HG03521 (cell line): ENCODE measurements at regions not wholly inside any gene's neighbourhood (a gene's known extent, or its start where the extent isn't known, plus 50 kb on each side); places are given as distances from the start of the nearest gene placed in this dataset.
A peak's percentile ranks its signal among the peaks of the same experiment; 100 is the strongest.

Source experiments
- ATAC-seq: cut with Tn5 transposase; IDR thresholded peaks from one replicate; pipeline ENCODE4 v1.9.1; 2021; ENCODE audit warnings: mild to moderate bottlenecking, moderate library complexity; ENCODE audit not compliant: unreplicated experiment

DNA sequence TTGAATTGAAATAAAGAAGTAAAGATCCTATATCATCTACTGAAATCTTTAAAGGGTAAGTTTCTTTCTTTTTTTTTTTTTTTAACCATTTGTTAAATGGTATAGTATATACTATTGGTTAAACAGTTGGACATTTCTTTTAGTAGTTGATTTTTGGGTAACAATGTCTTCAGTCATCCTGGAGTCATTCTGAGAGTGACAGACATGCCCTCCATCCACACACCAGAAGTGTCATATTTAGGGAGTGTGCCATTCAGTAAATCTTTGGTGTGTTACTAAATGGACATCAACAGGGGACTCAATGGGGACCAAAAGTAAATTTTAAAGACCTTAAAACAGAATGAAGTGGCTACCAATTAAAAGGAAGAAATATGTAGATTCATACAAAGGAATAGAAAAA, 50.8 kb upstream of the SLC39A10 start:
- ATAC-seq: no peak

DNA sequence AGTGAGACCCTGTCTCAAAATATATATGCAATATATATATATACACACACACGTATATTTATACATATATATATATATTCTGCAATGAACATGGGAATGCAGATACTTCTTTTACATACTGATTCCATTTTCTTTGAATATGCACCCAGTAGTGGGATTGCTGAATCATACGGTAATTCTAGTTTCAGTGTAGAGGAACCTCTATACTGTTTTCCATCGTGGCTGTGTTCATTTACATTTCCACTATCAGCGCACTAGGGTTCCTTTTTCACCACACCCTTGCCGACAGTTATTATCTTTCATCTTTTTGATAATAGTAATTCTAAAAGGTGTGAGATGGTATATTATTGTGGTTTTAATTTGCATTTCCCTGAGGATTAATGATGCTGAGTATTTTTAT, 52.3 kb upstream of the SLC39A10 start:
- ATAC-seq: no peak

DNA sequence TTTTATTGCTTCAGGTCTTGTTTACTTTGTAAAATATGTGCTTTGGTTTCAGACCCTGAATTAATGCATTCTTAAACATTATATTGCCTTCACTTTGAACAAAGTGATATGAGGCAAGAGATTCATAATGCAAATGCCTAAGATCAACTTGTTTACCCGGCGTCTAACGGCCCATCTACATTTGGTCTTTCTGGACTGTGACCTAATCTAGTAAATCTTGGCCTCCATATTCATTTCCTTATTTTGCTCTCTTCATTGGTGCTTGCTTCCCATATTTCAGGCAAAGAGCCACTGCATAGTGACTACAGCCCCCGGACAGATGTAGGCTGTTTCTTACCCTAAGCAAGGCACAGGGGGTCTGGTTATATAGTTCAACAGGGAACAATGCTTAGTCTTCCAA, 53.0 kb upstream of the SLC39A10 start:
- no peak for ATAC-seq

GRCh38 chr2:195603408-195603807, 53.6 kb upstream of the SLC39A10 start:
- ATAC-seq: no peak

DNA sequence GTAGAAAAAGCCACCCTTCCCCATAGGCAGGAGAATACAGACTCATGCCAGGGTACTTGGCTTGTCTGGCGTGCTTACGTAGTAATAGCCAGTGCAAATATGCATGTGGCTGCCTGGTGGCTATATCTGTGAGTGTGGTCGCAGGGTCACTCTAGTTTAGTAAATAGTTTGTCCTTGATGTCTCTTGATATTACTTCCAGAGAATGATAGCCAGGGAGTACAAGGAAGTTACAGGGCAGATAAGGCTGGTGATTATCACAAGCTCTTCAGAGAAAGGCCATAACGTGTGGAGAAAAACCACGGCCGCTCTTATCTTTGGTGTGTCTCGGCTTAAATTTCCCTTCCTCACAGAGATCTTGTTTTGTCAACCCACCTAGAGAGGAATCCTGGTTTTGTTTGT, 54.3 kb upstream of the SLC39A10 start:
- ATAC-seq: no peak

DNA sequence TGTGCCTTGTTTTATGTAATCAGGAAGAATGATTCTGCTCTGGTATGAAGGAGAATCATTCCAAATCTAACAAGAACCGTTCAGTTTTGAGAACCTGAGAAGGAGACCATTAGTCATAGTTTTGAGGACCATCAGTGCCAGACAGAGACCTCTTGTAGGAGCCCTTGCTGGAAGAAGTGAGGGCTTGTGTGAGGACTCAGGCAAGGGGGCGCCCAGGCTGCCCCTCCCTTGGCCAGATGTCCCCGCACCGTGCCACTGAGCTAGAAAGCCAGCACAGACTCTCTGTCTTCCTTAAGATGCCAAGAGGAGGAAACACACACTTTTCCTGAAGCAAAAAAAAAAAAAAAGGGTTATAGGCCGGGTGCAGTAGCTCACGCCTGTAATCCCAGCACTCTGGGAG, 55.7 kb upstream of the SLC39A10 start:
- no peak for ATAC-seq

GRCh38 chr2:195600778-195601177, 56.2 kb upstream of the SLC39A10 start:
- no peak for ATAC-seq

DNA sequence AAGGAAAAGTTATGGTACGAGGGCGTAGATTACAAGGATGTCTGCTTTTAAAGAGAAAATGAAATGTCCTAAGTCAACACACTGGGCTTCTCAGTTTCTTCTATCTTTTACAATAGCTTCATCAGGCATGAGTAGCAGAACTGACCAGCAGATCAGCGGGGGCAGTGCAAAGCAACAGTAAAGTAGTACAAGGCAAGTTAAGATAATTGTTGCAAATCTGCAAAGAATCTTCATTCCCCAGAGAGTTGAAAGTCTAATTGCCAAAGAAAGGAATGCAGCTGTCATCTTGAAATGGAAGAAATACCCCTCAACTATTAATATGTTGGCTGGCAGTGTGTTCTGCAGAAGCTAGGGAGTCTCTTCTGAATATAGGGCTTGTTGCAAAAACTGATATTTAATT, 60.2 kb upstream of the SLC39A10 start:
- no peak for ATAC-seq

DNA sequence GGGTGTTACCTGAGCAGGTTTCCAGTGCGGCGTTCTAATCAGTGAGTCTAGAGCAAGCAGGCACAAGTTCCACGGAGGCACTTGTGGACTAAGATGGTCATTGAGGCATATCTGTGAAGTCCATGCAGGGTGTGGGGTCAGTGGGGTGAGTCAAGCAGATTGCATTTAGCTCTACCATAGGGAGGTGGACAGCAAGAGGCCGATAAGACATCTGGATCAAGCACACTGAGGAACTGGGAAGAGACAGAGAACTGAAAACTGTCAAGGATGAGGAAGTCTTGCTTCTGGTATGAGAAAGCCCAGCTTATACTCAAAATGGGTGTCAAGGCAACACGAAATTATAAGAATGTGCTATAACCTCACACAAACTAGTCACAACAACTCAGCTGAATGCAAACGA, 61.2 kb upstream of the SLC39A10 start:
- no peak for ATAC-seq

DNA sequence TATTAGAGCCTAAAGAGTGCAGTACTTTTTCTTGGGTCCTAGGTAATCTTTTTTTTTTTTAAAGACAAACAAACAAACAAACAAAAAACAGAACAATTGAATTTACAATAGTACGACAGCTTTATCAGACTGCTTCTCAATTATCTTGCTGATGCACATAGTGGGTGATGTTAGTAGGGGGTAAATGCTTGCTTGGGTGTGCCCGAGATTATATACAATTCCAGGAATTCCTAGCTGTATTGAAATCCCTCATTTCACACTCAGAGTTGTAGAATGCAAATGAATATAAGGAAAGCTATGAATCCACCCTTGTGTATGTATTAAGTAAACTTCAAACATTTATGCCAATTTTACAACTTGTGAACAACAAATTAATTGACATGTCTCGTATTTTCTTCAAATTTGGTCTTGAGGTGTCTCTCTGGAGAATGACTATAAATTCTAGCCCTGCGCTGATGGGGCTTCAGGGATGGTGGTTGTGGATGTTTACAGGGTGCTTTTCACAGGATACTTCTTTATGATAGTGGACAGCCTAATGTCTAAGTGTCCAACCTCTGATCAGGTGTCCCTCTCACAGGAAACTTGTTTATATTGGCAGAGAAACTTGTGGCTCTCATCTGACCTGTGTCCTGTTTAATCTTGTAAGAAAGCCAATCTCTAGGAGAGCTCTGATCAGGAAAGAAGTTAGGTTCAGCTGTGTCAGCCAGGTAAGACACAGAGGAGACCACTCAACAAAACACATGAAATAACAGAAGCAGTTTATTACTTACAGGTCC, 61.9 kb upstream of the SLC39A10 start:
- ATAC-seq: no peak

- no peak for ATAC-seq
Observed at GRCh38 chr2:195594248-195594647, 62.8 kb upstream of the SLC39A10 start.

DNA sequence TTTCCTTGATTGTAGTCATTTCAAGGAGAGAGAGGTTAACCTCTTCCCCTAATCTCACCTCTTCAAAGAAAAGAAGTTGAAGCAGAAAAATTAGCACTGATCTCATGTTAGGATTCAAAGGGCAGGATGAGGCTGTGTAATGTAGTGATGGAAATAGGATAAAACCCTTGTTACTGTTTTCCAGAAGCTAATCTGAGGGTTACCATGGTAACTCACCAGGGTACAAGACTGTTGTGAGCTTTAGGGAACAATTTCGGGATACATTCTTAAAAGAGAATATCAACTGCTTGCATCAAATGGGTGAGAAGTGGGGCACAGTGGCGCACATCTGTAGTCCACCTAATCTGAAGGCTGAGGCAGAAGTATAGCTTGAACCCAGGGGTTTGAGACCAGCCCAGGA, 64.9 kb upstream of the SLC39A10 start:
- ATAC-seq: no peak

DNA sequence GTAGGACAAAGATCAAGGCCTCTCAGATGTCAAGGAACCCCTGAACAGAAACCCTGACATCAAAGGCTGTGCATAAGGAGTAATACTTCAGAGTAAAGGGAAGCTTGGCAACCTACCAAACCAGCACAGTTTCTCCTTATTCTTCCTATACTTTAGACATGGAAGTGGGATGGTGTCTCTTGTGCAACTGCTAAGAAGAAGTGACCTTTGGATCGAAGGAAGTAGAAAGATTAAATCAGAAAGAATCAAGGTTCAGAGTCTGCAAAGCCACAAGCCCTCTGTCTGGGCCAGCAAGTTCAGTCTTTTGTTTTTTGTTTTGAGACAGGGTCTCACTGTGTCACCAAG, 66.2 kb upstream of the SLC39A10 start:
- no peak for ATAC-seq

DNA sequence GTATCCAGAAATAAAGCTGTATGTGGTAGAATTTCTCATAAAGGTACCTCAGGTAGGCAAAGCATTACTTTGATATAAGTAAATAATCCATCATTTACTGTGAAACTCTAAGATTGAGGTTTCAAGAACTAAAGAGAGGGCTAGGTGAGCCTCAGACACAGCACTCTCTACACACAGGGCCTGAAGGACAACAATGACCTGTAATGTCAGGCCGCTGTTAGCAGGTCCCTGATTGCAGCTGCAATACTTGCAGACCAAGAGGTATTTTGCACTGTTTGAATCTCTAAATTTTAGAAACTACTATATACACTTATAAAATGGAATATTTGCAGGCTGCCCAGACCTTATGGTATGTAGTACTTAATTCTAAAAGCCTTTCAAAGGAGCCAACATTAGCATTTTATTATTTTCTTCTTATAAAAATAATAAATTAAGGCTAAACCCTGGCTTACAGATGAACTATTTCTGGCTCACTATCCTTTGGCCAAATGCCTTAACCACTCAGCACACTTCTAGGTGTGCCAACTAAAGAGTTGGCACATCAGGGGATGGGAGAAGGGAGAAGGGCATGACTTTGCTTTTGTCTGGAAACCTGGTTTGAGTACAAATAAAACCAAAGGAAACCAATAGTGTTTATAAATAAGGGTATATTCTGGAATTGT, 66.7 kb upstream of the SLC39A10 start:
- ATAC-seq: no peak

DNA sequence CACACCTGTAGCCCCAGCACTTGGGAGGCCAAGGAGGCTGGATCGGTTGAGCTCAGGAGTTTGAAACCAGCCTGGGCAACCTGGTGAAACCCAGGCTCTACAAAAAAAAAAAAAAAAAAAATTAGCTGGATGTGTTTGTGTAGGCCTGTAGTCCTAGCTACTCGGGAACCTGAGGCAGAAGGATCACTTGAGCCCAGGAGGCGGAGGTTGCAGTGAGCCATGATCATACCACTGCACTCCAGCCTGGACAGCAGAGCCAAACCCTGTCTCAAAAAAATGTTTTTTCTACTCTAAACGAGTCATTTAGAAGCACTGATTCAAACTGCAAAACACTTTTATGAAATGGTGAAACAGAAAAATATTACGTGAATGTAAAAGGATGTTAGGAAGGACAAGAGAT, 69.1 kb upstream of the SLC39A10 start:
- no peak for ATAC-seq

- ATAC-seq: no peak
Observed at GRCh38 chr2:195586062-195586714, 70.8 kb upstream of the SLC39A10 start.

- ATAC-seq: no peak
Observed at GRCh38 chr2:195582188-195582587, 74.8 kb upstream of the SLC39A10 start.

GRCh38 chr2:195579776-195580555, 77.1 kb upstream of the SLC39A10 start:
- ATAC-seq: no peak

GRCh38 chr2:195575879-195576401, 81.1 kb upstream of the SLC39A10 start:
- ATAC-seq: peak; percentile 48

DNA sequence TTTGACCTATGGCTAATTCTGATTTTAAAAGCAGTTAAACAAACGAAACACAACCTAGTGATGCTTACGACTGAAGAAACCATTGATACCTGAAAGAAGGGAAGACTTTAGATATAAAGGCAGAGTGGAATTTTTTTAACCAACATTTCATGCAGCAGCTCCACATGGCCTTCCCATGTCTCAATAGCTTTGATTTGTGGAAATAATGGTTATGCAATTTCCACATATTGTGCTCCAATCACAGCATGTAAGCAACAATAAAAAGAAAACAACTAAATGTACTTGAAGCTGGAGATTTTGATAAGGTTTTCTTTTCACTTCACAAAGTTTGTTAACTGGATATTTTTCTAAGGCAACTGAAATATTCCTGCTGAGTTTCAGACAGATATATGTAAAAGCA, 82.0 kb upstream of the SLC39A10 start:
- ATAC-seq: no peak

GRCh38 chr2:195574312-195574711, 82.7 kb upstream of the SLC39A10 start:
- ATAC-seq: no peak
